GM19395 (cell line): ENCODE measurements at regions not wholly inside any gene's neighbourhood (a gene's known extent, or its start where the extent isn't known, plus 50 kb on each side); places are given as distances from the start of the nearest gene placed in this dataset.
"Not testable (repeated sequence)": the region's sequence is repeated elsewhere in the genome, so short reads cannot be mapped to it uniquely, and the experiment has no call there.

Experiments used
- ATAC-seq: cut with Tn5 transposase; IDR thresholded peaks from one replicate; pipeline ENCODE4 v1.9.1; 2021; ENCODE audit warnings: mild to moderate bottlenecking, moderate library complexity; ENCODE audit not compliant: unreplicated experiment

DNA sequence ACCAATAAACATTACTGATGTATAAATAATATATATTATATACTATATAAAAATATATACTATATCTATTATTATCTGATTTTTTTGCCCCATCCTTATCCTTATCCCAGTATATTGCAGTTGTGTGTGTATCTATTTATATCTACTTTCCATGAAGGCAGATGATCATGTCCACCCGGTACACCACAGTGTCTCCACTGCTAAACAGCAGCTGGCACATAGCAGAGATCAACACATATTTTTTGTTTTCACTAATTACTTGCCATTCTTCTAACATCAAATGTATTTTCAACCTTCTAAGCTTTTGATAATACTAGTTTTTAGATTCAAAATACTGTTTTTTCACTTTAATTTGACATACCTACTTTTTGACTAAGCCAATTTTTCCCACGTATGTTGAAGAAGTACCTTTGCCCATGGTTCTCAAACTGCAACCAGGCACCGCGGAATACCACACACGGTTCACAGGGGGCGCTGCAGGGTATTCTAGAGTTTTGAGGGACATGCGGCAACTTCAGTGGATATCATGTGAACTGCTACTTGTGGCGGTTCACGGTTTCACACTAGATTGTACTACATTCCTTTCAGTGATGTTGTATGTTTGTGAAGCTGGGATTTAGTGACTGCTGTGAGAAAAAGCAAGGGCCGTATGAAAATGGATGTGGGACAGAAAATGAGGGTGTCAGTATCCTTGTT lies 182.5 kb upstream of the NPY2R start:
- ATAC-seq: peak; percentile 96

DNA sequence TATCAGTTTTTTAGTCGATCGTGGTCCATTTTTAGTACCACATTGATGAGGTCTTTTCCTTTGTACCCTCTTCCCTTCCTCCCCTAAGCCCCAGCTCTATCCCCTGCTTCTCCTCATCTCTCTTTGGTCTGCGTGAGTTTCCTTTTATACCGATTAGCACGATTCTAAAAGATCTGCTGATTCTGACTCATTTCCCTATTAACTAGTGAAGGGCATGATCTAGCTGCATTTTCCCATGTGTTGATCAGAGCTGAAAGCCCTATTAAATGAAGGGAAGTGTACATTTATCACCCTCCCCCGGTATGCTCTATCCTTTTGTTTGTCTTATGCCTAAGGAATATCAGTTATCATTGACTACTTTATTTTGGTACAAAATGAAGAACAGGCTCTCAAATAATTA lies 181.7 kb upstream of the NPY2R start:
- no peak for ATAC-seq

DNA sequence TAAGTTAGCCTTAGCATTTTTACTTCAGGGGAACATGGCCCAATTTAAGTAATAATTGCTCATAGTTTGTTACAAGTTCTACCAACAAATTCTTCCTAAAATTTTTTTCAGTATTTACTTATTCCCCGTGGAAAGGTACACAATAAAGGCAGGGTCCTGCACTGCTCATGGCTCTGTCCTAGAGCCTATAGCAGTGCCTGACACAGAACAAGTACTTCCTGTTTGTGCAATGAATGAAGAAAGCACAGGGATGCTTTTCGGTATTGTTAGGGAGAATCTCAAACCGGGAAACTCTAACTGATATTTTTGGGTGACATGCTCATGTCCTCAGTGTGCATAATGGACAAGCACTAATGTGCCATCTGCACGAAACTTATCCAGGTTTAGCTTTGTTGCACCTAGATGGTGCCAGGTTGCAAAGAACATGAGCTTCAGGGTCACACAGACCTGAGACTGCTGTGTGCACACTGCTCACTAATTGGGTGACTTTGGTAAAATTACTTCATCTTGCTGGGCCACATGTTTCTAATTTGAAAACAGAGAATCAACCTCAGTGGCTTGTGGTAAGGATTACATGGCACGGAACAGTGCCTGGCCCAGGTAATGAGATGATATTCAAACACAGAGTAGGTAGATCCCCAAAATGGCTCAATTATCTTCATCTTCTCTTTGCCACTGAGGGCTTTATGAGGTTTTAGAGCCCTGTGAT lies 175.8 kb upstream of the NPY2R start:
- ATAC-seq: peak; percentile 75

DNA sequence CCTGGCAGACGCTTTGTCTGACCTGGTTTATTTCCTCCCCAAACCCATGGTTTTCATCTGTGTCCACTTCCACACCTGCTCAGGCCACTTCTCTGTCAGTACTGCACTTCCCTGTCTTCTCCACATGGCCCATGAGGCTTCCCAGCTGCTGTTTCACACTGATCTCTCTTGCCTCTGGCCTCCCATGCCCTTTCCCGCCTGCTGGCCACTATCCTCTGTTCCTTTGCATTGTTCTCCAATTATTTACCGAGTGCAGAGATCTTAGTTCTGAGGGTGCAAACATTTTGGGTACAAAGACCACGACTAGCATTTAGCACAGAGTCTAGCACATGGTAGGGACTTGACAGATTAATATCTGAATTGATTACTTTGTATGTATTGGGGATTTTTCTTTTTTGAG lies 174.8 kb upstream of the NPY2R start:
- no peak for ATAC-seq

DNA sequence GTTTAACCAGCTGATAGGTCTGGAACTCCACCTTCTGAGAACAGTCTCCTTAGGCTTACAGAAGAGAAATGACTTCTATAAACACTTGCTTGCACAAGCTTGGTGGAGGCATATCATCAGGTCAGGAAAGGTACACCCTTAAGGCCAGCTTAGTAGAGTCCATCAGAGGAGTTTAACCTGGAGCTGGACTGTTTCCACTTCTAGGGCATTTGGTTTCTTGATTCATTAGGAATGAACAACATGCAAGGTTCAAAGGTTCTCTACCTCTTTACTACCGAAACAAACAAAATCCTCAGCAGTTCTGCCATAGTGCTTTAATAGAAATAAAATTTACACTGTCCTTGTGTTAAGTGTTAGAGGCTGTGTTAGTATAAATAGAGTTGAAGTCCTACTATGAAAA lies 171.4 kb upstream of the NPY2R start:
- no peak for ATAC-seq

DNA sequence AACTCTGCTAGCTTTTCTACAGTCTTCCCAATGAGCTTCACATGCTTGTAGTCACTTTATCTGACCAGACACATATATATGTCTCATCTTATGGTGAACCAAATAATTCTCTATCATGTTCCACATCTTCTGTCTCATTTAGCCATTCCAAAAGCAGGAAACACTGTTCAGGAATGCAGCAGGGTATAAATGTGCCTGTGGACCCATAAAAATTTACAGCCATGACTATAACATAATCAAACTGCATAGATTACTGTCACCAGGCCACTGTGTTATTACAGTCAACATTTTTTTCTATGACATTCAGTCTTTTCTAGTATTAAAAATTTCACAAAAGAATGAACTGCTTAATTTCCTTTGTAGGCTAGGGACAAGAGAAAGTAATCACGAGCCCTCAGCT lies 170.0 kb upstream of the NPY2R start:
- no peak for ATAC-seq

DNA sequence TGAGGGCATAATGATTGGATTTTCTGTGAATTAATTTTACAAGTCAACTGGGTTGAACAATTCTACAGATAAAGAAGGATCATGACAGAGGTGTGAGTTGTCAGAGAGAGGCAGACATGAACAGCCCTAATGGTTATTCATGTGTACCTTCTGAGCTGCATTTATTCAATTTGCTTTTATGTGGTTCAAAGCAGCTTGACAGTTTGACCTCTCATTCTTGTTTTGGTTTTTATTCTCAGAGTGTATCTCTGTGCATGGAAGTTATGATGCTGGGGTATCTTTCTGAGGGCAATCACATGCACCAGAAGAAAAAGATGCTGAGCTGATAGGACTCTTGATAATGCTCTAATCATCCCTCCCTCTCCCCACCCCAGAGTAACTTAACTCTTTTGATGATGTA lies 169.3 kb upstream of the NPY2R start:
- ATAC-seq: no peak

DNA sequence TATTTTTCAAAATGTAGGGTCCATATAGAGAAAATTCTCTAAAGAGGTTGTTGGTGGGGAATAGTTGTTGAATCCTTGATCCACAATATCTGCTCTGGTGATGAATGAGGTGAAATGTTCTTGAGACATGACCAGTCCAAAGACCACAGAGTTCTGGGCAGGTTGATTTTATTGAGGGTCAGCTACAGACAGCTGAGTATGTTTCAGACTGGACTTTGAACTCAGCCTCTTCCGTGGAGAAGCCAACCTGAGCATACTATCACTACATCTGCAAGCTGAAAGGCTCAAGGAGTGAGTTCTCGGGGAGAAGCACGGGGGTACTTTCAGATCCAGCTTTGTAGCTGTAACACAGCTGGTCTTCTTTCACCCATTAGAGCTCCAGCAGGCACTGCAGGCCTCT lies 168.4 kb upstream of the NPY2R start:
- ATAC-seq: no peak

DNA sequence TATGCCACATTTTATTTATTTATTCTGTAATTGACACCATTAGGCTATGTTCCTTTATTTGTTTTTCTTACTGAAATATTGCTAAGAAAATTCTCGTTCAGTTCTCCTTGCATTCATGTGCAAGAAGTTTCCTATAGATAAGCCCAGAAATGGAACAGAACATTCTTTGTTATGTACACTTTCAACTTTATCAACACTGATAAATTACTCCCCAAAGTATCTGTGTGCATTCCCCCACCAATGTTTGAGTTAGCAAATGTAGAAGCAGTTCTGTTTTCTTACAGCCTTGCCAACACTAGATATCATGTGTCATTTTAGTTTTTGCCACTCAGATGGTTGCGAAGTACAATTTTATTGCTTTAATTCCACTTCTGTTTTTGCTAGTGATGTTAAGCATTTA lies 166.4 kb upstream of the NPY2R start:
- no peak for ATAC-seq

DNA sequence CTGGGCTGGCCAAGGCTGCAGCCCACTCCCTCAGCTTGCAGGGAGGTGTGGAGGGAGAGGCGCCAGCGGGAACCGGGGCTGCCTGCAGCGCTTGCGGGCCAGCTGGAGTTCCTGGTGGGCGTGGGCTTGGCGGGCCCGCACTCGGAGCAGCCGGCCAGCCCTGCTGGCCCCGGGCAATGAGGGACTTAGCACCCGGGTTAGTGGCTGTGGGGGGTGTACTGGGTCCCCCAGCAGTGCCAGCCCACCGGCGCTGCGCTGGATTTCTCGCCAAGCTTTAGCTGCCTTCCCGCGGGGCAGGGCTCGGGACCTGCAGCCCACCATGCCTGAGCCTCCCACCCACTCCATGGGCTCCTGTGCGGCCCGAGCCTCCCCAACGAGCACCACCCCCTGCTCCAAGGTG lies 164.2 kb upstream of the NPY2R start:
- ATAC-seq: not testable (repeated sequence)

DNA sequence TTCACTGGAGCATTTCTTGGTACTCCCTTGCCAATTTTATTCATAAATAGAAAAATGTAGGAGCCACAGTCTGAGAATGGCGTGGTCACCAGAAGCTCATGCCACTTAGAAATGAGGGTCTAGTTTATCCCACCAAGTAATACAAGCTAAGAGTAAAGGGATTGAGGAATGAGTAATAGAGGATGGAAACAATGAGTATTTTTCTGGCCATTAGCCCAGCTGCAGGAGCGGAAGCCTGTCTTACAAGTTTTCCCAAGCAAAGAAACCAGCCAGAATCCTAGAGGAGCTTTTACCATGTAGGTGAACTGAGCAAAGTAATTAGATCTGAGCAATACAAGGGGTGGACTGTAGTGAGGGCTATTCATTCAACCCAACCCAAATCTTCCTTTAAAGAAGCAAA lies 160.7 kb upstream of the NPY2R start:
- ATAC-seq: no peak

DNA sequence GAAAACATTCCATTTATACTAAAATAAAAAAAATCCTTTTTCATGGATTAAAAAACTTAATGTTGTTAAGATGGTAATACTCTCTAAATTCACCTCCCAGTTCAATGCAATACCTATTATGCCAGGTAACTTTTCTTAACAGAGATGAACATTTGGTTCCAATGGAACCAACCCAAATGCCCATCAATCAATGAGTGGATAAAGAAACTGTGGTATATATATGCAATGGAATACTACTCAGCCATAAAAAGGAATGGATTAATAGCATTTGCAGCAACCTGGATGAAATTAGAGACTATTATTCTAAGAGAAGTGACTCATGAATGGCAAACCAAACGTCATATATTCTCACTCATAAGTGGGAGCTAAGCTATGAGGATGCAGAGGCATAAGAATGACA lies 154.4 kb upstream of the NPY2R start:
- not testable (repeated sequence) for ATAC-seq

DNA sequence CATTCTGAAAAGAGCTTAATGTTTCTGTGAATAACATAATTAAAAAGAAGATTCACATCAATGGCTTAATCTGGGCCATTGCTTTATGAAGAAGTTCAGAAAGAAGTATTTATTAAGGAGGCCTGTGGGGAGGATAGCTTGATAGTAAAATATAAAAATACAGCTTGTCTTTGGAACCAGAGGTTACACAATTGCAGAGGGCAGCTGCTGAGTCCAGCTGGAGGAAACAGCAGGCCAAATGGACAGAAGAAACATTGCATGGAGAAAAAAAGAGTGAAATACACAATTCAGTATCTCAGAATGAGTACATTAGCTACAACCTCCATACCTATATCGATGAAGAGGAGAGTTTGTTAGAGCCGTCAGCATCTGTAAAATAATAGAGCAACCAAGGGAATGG lies 148.0 kb upstream of the NPY2R start:
- ATAC-seq: no peak

DNA sequence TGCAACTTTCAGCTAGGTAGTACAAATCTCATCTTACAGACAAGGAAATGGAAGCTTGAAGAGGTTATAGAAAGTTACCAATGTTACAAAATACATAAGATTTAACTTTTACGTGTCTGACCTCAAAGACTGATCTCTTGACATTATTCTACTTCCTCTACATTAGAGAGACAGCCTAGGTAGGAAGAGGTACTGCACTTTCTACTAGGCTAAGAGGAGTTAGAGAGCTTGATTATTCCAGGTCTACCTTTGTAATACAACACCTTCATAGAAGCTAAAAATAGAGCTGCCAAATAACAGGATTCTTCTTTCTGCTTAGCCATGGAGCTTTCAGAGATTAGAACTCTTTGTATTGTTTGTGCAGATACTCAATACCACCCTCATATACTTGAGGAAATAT lies 147.6 kb upstream of the NPY2R start:
- no peak for ATAC-seq

DNA sequence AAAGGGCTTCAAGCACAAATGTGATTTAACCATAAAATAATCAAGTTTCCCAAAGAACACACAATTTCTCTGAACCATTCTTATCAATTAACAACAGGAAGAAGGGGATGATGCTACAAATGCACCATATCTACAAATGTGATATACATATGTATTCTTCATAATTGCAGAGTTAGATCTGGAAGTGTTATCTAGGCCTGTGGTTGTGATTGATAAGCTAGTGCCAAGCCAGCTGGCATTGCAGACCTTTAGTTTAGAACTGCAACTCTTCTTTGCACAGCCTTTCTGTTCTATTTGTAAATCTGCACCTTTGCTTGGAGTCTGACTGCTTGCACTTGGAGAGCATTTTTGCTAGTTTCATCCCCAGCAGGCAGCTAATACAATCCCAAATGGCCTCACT lies 145.5 kb upstream of the NPY2R start:
- ATAC-seq: no peak

DNA sequence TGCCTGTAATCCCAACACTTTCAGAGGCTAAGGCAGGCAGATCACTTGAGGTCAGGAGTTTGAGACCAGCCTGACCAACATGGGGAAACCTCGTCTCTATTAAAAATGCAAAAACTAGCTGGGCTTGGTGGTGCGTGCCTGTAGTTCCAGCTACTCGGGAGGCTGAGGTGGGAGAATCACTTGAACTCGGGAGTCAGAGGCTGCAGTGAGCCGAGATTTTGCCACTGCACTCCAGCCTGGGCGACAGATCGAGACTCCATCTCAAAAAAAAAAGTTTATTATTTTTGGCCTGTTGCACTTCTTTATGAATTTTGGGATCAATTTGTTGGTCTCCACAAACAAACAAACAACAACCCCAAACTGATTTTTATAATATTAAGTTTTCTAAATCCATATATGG lies 143.5 kb upstream of the NPY2R start:
- not testable (repeated sequence) for ATAC-seq

DNA sequence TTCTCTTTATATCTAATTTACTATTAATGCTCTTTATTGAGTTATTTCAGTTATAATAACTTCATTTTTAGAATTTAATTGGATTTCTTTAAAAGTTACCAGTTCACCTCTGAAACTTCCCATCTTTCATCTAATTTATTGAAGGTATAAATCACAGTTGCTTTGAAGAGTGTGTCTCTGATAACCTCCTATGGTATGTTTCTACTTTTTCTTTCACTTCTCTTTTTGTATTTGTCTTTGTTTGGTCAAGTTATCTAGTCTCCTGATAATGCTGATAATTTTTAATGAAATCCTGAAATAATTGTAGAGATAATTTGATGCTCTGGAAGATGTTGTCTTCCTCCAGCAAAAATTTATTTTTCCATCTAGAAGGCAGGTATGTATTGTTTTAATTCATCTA lies 141.6 kb upstream of the NPY2R start:
- no peak for ATAC-seq

DNA sequence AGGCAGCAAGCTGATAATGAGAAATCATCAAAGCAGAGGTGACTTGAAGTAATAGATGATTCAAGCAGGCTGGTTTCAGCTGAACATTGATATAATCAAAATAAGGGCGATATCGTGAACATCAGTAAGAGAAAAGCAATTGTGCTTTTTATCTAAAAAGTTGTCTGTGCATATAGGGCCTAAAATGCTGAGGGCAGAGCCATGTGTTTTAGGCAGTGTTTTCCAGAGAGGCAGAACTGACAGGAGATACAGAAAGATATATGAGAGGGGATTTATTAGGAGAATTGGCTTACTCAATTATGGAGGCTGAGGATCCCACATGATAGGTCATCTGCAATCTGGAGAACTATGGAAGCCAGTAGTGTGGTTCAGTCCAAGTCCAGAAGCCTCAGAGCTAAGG lies 136.5 kb upstream of the NPY2R start:
- peak; percentile 21 for ATAC-seq

DNA sequence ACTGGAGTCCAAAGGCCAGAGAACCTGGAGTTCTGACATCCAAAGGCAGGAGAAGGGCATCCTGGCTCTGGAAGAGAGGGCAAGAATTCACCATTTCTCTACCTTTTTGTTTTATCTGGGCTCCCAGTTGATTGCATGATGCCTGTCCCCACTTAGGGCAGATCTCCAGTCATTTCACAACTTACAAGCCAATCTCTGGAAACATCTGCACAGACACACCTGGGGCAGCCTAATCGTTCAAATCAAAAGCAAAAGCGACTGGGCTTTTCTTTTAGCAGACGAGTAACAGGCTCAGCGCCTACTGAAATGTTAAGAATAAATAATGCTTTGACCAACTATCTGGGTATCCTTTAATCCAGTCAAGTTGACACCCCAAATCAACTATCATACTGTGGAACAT lies 136.0 kb upstream of the NPY2R start:
- ATAC-seq: peak; percentile 84

DNA sequence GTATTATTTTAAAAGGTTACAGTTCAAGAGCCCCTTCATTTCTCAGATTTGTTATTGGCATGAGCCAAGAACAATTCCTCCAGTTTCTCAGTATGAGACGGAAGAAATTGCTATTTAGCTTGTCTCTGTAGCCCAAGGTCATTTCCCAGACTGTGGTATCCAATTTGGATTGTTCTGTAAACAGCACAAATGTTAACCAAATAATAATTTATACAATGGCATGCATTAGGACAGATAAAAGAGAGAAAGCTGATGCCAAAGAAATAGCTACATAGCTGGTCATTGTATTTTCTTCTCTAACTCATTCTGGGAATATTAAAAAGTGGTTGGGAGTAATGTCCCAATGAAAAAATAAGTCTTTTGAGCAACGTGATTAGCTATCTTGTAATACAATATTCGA lies 134.6 kb upstream of the NPY2R start:
- ATAC-seq: no peak

DNA sequence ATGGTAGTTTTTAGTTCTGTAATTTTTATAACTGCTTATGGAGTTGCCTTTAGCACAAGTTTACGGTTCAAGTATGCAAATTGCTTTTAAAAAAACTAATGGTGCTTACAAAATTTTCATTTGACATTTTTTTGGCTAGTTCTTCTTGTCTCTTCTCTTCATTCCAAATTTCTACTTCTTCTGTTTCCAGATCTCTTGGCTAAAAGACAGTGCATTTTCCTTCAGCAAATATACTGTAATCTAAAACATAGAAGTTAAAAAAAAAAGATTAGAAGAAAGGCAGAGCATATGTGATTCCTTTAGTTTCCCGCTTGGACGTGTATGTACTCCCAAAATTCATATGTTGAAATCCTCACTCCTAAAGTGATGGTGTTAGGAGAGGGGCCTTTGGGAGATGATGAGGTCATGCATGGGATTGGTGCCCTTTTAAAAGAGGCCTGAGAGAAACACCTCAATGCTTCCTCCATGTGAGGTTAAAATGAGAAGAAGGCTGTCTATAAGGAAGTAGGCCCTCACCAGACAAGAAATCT lies 132.1 kb upstream of the NPY2R start:
- no peak for ATAC-seq

DNA sequence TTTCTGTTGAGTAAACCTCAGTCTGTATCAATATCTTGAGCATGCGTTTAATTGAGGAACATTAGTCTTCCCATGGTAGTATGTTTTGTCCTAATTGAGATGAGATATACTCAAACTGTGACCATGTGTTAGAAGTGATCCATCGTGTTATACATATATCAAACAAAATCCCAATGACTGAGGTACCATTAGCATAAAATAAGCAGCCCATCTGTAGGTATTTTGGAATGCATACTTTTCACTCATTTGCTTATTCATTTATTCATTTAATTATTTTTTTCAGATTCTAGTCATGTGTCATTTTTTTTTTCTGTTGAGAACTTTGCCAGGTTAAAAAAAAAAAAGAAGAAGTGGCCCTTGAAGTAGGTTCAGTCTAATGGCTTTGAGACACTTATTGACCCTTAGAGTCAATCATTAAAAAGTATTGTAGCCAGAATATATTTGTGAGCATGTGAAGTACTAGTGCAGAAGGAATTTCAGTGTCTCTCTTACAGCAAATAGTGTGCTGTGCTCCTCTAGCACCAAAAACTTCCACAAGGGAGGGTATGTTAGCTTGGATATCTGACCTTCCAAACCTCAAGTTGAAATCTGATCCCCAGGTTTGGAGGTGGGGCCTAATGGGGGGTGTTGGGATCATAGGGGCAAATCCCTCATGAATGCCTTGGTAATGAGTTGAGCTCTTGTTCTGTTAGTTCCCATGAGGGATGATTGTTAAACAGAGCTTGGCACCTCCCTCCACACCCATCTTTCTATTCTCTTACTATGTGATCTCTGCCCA lies 130.8 kb upstream of the NPY2R start:
- ATAC-seq: no peak
